Natural killer cell (primary cell): ENCODE measurements at regions not wholly inside any gene's neighbourhood (a gene's known extent, or its start where the extent isn't known, plus 50 kb on each side); places are given as distances from the start of the nearest gene placed in this dataset.

Experiments used
- ATAC-seq, 3 donors: fragments of 150-1000 bp in 2 of 3; fragments of 200-7000 bp in 1 of 3; cut with Tn5 transposase; 1 replicate in 1 of 3; 2 replicates in 2 of 3; pipeline ENCODE4 v1.10.0; 2021; ENCODE audit warnings: mild to moderate bottlenecking in 2 of 3, moderate library complexity in 2 of 3
- DNase-seq, 2 donors: peaks; one replicate each; pipeline versions ENCODE4 v3.0.0 to v3.0.0-alpha.2; 2013 to 2021; ENCODE audit warnings: mixed read lengths in 1 of 2
- H3K27ac ChIP-seq: one replicate; pipeline ENCODE4 v1.5.1; 2013; ENCODE audit warnings: mild to moderate bottlenecking, low read length
- H3K27me3 ChIP-seq: one replicate; pipeline ENCODE4 v1.6.1; 2013; ENCODE audit warnings: low read length; ENCODE audit not compliant: control insufficient read depth, insufficient read depth
- H3K36me3 ChIP-seq: one replicate; pipeline ENCODE4 v1.6.1; 2013; ENCODE audit warnings: low read length; ENCODE audit not compliant: control insufficient read depth, insufficient read depth
- H3K4me1 ChIP-seq: one replicate; pipeline ENCODE4 v1.6.1; 2013; ENCODE audit warnings: low read length; ENCODE audit not compliant: control insufficient read depth, insufficient read depth
- H3K4me3 ChIP-seq: one replicate; pipeline ENCODE4 v1.5.1; 2013; ENCODE audit warnings: low read length
- H3K9me3 ChIP-seq: one replicate; pipeline ENCODE4 v1.6.1; 2013; ENCODE audit warnings: low read length; ENCODE audit not compliant: control insufficient read depth, insufficient read depth
- H3K27ac Mint-ChIP-seq, 2 donors: one replicate each; pipeline ENCODE4 v1.8.0; 2022; ENCODE audit warnings: mild to moderate bottlenecking in 2 of 2, mixed read lengths in 2 of 2, moderate library complexity in 1 of 2
- H3K27me3 Mint-ChIP-seq, 2 donors: one replicate each; pipeline ENCODE4 v1.8.0; 2022; ENCODE audit warnings: low read depth in 2 of 2, mixed read lengths in 2 of 2
- H3K36me3 Mint-ChIP-seq: one replicate; pipeline ENCODE4 v1.8.0; 2022; ENCODE audit warnings: mixed read lengths
- H3K4me1 Mint-ChIP-seq, 2 donors: one replicate each; pipeline ENCODE4 v1.8.0; 2022; ENCODE audit warnings: mixed read lengths in 2 of 2
- H3K4me3 Mint-ChIP-seq: one replicate; pipeline ENCODE4 v1.8.0; 2022; ENCODE audit warnings: mild to moderate bottlenecking, moderate library complexity, mixed read lengths
- H3K9me3 Mint-ChIP-seq, 2 donors: one replicate each; pipeline ENCODE4 v1.8.0; 2022; ENCODE audit warnings: mixed read lengths in 2 of 2
- WGBS: methylation state at CpG from one replicate; pipeline ENCODE4 v1.1.7; 2013; ENCODE audit warnings: missing lambda C conversion rate; ENCODE audit not compliant: insufficient coverage; 5-methylcytosine and 5-hydroxymethylcytosine counted together
- intact Hi-C: fragments of 100-400 bp; cut with micrococcal nuclease; formaldehyde crosslinking; loops from one replicate; pipeline ENCODE4 v1.14.2; 2022
- TF ChIP-seq, protein P1 (sequence below): fragments of 200-600 bp; IDR thresholded peaks from one replicate; pipeline ENCODE4 v1.8.0; 2022; ENCODE audit warnings: antibody characterized with exemption

DNA sequence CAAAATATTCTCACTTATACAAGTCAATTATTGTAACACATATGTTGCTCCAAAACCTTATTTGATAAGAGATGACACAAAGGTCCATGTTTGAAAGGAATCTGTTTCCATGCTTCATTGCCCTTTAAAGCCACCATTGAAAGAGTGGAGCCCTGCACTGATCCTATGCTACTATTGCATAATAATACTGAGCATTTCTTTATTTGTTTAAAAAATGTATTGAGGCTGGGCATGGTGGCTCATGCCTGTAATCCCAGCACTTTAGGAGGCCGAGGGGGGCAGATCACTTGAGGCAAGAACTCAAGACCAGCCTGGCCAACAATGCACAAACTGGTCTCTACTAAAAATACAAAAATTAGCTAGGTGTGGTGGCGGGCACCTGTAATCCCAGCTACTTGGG is 178.8 kb upstream of the STARD13 start:
- TF ChIP-seq, protein P1, sequence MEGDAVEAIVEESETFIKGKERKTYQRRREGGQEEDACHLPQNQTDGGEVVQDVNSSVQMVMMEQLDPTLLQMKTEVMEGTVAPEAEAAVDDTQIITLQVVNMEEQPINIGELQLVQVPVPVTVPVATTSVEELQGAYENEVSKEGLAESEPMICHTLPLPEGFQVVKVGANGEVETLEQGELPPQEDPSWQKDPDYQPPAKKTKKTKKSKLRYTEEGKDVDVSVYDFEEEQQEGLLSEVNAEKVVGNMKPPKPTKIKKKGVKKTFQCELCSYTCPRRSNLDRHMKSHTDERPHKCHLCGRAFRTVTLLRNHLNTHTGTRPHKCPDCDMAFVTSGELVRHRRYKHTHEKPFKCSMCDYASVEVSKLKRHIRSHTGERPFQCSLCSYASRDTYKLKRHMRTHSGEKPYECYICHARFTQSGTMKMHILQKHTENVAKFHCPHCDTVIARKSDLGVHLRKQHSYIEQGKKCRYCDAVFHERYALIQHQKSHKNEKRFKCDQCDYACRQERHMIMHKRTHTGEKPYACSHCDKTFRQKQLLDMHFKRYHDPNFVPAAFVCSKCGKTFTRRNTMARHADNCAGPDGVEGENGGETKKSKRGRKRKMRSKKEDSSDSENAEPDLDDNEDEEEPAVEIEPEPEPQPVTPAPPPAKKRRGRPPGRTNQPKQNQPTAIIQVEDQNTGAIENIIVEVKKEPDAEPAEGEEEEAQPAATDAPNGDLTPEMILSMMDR: no peak
- no peak overlapping the region for H3K27ac Mint-ChIP-seq
- H3K9me3 Mint-ChIP-seq: peaks cover 0 to 6% of the 10 kb centered on the region in 2 donors

DNA sequence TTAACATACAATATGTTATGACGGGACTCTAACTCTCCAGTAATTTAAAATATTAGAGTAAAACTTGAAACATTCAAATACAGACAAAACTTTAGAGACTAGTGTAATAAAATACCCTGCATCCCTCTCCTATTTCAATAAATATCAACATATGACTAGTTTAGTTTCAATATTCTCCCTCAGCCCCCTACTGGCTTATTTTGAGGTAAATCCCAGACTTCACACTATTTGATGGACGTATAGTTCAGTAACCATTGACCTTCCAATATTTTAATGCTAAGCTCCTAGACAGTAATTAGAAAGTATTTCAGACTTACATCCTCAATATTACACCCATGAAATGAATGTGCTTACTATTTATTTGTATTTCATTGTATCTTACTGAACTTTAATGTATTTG is 180.7 kb upstream of the STARD13 start:
- DNase-seq (no peak), ATAC-seq (no peak)
- Mint-ChIP-seq H3K36me3 (no peaks in the 10 kb centered on the region), H3K4me1 (no peaks in the 10 kb centered on the region), H3K4me3 (no peak overlapping the region), H3K9me3 (peaks cover 0 to 5% of the 10 kb centered on the region in 2 donors), H3K27me3 (no peaks in the 10 kb centered on the region), H3K27ac (no peak overlapping the region)
- Histone ChIP-seq H3K27me3 (no peaks in the 10 kb centered on the region), H3K36me3 (no peaks in the 10 kb centered on the region), H3K9me3 (no peaks in the 10 kb centered on the region), H3K27ac (no peak overlapping the region), H3K4me1 (no peaks in the 10 kb centered on the region), H3K4me3 (no peak overlapping the region)
- intact Hi-C loops: no loop called here
- TF ChIP-seq, protein P1: no peak
- no CpG with 5 or more reads among the region's 2 CpGs for WGBS

More for the DNA sequence above, 178.8 kb upstream of the STARD13 start:
- Histone ChIP-seq H3K4me3 (no peak overlapping the region), H3K27me3 (no peaks in the 10 kb centered on the region), H3K27ac (no peak overlapping the region), H3K4me1 (no peaks in the 10 kb centered on the region), H3K36me3 (no peaks in the 10 kb centered on the region), H3K9me3 (no peaks in the 10 kb centered on the region)
- no peak for ATAC-seq
- Mint-ChIP-seq H3K4me1 (no peaks in the 10 kb centered on the region), H3K36me3 (no peaks in the 10 kb centered on the region), H3K4me3 (no peak overlapping the region), H3K27me3 (no peaks in the 10 kb centered on the region)
- 46% methylated on average over 2 of the region's 2 CpGs for WGBS
- no peak for DNase-seq
- intact Hi-C loops: no loop called here

DNA sequence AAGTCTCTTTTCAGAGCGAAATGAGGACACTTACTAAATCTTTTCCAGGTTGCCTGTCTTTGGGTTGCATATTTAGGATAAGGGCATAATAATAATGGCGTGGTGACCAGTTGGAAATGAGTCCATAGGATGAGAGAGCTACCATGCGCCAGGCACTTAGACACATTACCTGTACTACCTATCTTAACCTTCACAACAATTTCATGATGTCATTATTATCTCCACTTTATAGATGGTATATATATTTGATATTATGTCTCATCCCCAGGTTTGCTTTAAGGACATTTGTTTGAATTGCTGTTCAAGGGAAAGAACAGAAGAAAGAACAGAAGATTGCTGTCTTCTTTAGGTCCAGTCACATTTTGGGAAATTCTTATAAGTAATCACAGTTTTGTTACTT is 182.0 kb upstream of the STARD13 start:
- H3K9me3 Mint-ChIP-seq: peaks cover 0 to 5% of the 10 kb centered on the region in 2 donors
- H3K4me3 Mint-ChIP-seq: no peak overlapping the region
- no peak for DNase-seq
- H3K4me3 ChIP-seq: no peak overlapping the region
- H3K36me3 Mint-ChIP-seq: no peaks in the 10 kb centered on the region
- no peaks in the 10 kb centered on the region for H3K9me3 ChIP-seq
- no peaks in the 10 kb centered on the region for H3K27me3 ChIP-seq
- H3K27ac ChIP-seq: no peak overlapping the region
- no peaks in the 10 kb centered on the region for H3K4me1 ChIP-seq
- 83% methylated on average over 1 of the region's 3 CpGs for WGBS
- H3K4me1 Mint-ChIP-seq: no peaks in the 10 kb centered on the region
- no peak overlapping the region for H3K27ac Mint-ChIP-seq
- intact Hi-C loops: no loop called here
- TF ChIP-seq, protein P1: no peak
- no peaks in the 10 kb centered on the region for H3K27me3 Mint-ChIP-seq
- H3K36me3 ChIP-seq: no peaks in the 10 kb centered on the region
- no peak for ATAC-seq

GRCh38 chr13:33471204-33471603 is 185.6 kb upstream of the STARD13 start:
- Mint-ChIP-seq H3K9me3 (peaks cover 0 to 3% of the 10 kb centered on the region in 2 donors), H3K27ac (no peak overlapping the region), H3K36me3 (no peaks in the 10 kb centered on the region), H3K27me3 (no peaks in the 10 kb centered on the region), H3K4me1 (no peaks in the 10 kb centered on the region), H3K4me3 (no peak overlapping the region)
- H3K36me3 ChIP-seq: no peaks in the 10 kb centered on the region
- H3K27ac ChIP-seq: no peak overlapping the region
- no peaks in the 10 kb centered on the region for H3K4me1 ChIP-seq
- TF ChIP-seq, protein P1: no peak
- H3K4me3 ChIP-seq: no peak overlapping the region
- no peaks in the 10 kb centered on the region for H3K27me3 ChIP-seq
- H3K9me3 ChIP-seq: peaks cover 3% of the 10 kb centered on the region
- intact Hi-C loops: no loop called here
- DNase-seq: no peak
- no peak for ATAC-seq
